IMR-90 (cell line): ENCODE measurements at regions not wholly inside any gene's neighbourhood (a gene's known extent, or its start where the extent isn't known, plus 50 kb on each side); places are given as distances from the start of the nearest gene placed in this dataset.

ENCODE experiments used
- ATAC-seq: fragments of 200-7000 bp; cut with Tn5 transposase; 2 replicates; pipeline ENCODE4 v1.9.1; 2020; ENCODE audit warnings: low read depth, mild to moderate bottlenecking, moderate library complexity
- BruUV-seq: library from RNA; stranded (reverse); fragments of 400-500 nt; replicated peaks from 2 replicates; lab custom pipeline; 2021; lab: Mats Ljungman, UMichigan
- CTCF ChIA-PET: fragments of 300-600 bp; formaldehyde crosslinking; extraction: SDS; loops from one replicate; lab custom pipeline; 2021; ENCODE audit warnings: antibody characterized with exemption; lab: Yijun Ruan, JAX
- POLR2A ChIA-PET: fragments of 300-600 bp; sonication (Branson Sonifier 250); formaldehyde crosslinking; loops from one replicate; lab custom pipeline; 2022; ENCODE audit warnings: antibody characterized with exemption; ENCODE audit not compliant: unreplicated experiment; lab: Charles Lee
- DNase-seq: peaks from one replicate; pipeline ENCODE4 v3.0.0; 2013
- H2AFZ ChIP-seq: replicated peaks from 2 replicates; pipeline ENCODE3; 2013; ENCODE audit warnings: low read length, mild to moderate bottlenecking; ENCODE audit not compliant: poor library complexity
- H2AK5ac ChIP-seq: 2 replicates; pipeline ENCODE4 v1.6.1; 2013; ENCODE audit warnings: low read depth, low read length, inconsistent platforms
- H2AK9ac ChIP-seq: replicated peaks from 2 replicates; pipeline ENCODE3; 2013; ENCODE audit warnings: mild to moderate bottlenecking, low read depth, low read length, moderate library complexity; ENCODE audit not compliant: poor library complexity
- H2BK120ac ChIP-seq: 2 replicates; pipeline ENCODE4 v1.6.1; 2013; ENCODE audit warnings: low read depth, low read length, inconsistent platforms
- H2BK15ac ChIP-seq: 3 replicates; pipeline ENCODE4 v1.6.1; 2013; ENCODE audit warnings: low read depth, low read length, inconsistent platforms
- H2BK20ac ChIP-seq: 2 replicates; pipeline ENCODE4 v1.6.1; 2013; ENCODE audit warnings: low read depth, mild to moderate bottlenecking, inconsistent platforms, low read length, moderate library complexity
- H2BK5ac ChIP-seq: 2 replicates; pipeline ENCODE4 v1.6.1; 2013; ENCODE audit warnings: mild to moderate bottlenecking, low read depth, low read length, inconsistent platforms; ENCODE audit not compliant: poor library complexity, severe bottlenecking
- H3K14ac ChIP-seq: replicated peaks from 2 replicates; pipeline ENCODE4 v1.6.1; 2013; ENCODE audit warnings: low read depth, low read length, inconsistent platforms
- H3K18ac ChIP-seq: 2 replicates; pipeline ENCODE4 v1.6.1; 2013; ENCODE audit warnings: low read depth, low read length, control low read depth
- H3K23ac ChIP-seq: 2 replicates; pipeline ENCODE4 v1.6.1; 2013; ENCODE audit warnings: low read depth, low read length, inconsistent platforms
- H3K27ac ChIP-seq: 2 replicates; pipeline ENCODE4 v1.5.1; 2013; ENCODE audit warnings: mild to moderate bottlenecking, control low read depth, low read length; ENCODE audit not compliant: insufficient read depth
- H3K27me3 ChIP-seq: 2 replicates; pipeline ENCODE4 v1.6.1; 2013; ENCODE audit warnings: low read length; ENCODE audit not compliant: control insufficient read depth, insufficient read depth
- H3K36me3 ChIP-seq: 2 replicates; pipeline ENCODE4 v1.6.1; 2013; ENCODE audit warnings: low read length, mixed read lengths; ENCODE audit not compliant: control insufficient read depth, insufficient read depth
- H3K4ac ChIP-seq: 2 replicates; pipeline ENCODE4 v1.6.1; 2013; ENCODE audit warnings: low read depth, low read length, inconsistent platforms
- H3K4me1 ChIP-seq: 2 replicates; pipeline ENCODE4 v1.6.1; 2013; ENCODE audit warnings: low read length, mixed read lengths; ENCODE audit not compliant: control insufficient read depth, insufficient read depth
- H3K4me2 ChIP-seq: 2 replicates; pipeline ENCODE4 v1.6.1; 2013; ENCODE audit warnings: low read depth, mild to moderate bottlenecking, control low read depth, low read length, moderate library complexity
- H3K4me3 ChIP-seq: 2 replicates; pipeline ENCODE4 v1.5.1; 2013; ENCODE audit warnings: low read depth, mild to moderate bottlenecking, control low read depth, low read length, moderate library complexity; ENCODE audit not compliant: insufficient read depth
- H3K56ac ChIP-seq: 2 replicates; pipeline ENCODE4 v1.6.1; 2013; ENCODE audit warnings: low read length, inconsistent platforms; ENCODE audit not compliant: insufficient read depth; ENCODE audit errors: extremely low read depth
- H3K79me1 ChIP-seq, 2 experiments: 2 replicates each; pipeline ENCODE4 v1.6.1; 2013; ENCODE audit warnings: low read length in 2 of 2, inconsistent platforms in 1 of 2, low read depth in 1 of 2
- H3K9ac ChIP-seq: 2 replicates; pipeline ENCODE4 v1.6.1; 2013; ENCODE audit warnings: low read depth, low read length, control low read depth
- H3K9me1 ChIP-seq: 2 replicates; pipeline ENCODE4 v1.6.1; 2013; ENCODE audit warnings: low read length, inconsistent platforms; ENCODE audit not compliant: insufficient read depth
- H3K9me3 ChIP-seq: 2 replicates; pipeline ENCODE4 v1.6.1; 2013; ENCODE audit warnings: low read length; ENCODE audit not compliant: control insufficient read depth, insufficient read depth
- H4K20me1 ChIP-seq: 2 replicates; pipeline ENCODE4 v1.6.1; 2013; ENCODE audit warnings: low read length, inconsistent platforms; ENCODE audit not compliant: insufficient read depth
- H4K5ac ChIP-seq: 2 replicates; pipeline ENCODE4 v1.6.1; 2013; ENCODE audit warnings: mild to moderate bottlenecking, low read depth, low read length, control low read depth
- H4K8ac ChIP-seq, 2 experiments: 2 replicates each; pipeline ENCODE4 v1.6.1; 2013; ENCODE audit warnings: low read depth in 2 of 2, low read length in 2 of 2, control low read depth in 1 of 2, inconsistent platforms in 1 of 2
- H4K91ac ChIP-seq: 2 replicates; pipeline ENCODE4 v1.6.1; 2013; ENCODE audit warnings: low read depth, low read length, inconsistent platforms; ENCODE audit not compliant: insufficient read depth
- CEBPB ChIP-seq: IDR thresholded peaks from 2 replicates; pipeline ENCODE4 v1.6.1; 2012; ENCODE audit warnings: low read depth, low read length, improper control_type of control experiment
- MAFK ChIP-seq: IDR thresholded peaks from 2 replicates; pipeline ENCODE4 v1.6.1; 2012; ENCODE audit warnings: low read depth, low read length, improper control_type of control experiment
- WGBS, 2 experiments: methylation state at CpG; one replicate each; pipeline versions ENCODE4 v1.1.5 to v1.1.7; 2013; ENCODE audit warnings: missing lambda C conversion rate in 2 of 2; ENCODE audit not compliant: insufficient read length in 1 of 2; ENCODE audit errors: extremely low coverage in 2 of 2; 5-methylcytosine and 5-hydroxymethylcytosine counted together
- dilution Hi-C: fragments of 300-500 bp; cut with HindIII; formaldehyde crosslinking; loops from one replicate; pipeline ENCODE4 v1.14.3; 2018; ENCODE audit warnings: low sequenced_read_pairs; ENCODE audit not compliant: unreplicated experiment
- in situ Hi-C: fragments of 300-500 bp; cut with MboI; formaldehyde crosslinking; loops from 3 replicates; pipeline ENCODE4 v1.14.3; 2019; ENCODE audit warnings: low sequenced_read_pairs, inconsistent platforms, mixed read lengths
- intact Hi-C: fragments of 100-400 bp; cut with micrococcal nuclease; formaldehyde crosslinking; loops from 2 replicates; pipeline ENCODE4 v1.10.0; 2022

DNA sequence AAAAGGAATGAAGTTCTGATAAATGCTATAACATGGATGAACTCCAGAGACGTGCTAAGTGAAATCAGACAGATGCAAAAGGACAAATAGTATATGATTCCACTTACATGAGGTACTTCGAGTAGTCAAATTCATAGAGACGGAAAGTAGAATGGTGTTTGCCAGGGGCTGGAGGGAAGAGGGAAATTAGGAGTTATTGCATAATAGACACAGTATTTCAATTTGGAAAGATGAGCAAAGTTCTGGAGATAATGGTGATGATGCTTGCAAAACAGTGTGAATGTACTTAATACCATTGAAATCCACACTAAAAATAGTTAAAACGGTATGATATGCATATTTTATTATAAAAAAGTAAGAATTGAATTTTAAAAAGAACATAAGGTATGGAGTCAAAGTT is 84.9 kb upstream of the STXBP5 start:
- Histone ChIP-seq H3K36me3 (no peaks in the 10 kb centered on the region), H3K9ac (no peak overlapping the region), H3K9me1 (no peaks in the 10 kb centered on the region), H3K4me2 (no peak overlapping the region), H2BK120ac (no peak overlapping the region), H2BK15ac (no peak overlapping the region), H4K8ac (no peak overlapping the region), H3K4me3 (no peak overlapping the region), H3K9me3 (no peaks in the 10 kb centered on the region; the same call in 1 of the 2 replicates), H3K4me1 (no peaks in the 10 kb centered on the region), H2BK20ac (no peak overlapping the region), H3K27me3 (no peaks in the 10 kb centered on the region), H3K18ac (no peak overlapping the region), H3K4ac (no peak overlapping the region), H3K27ac (no peak overlapping the region), H3K56ac (no peak overlapping the region), H2BK5ac (no peak overlapping the region), H3K79me1 (no peaks in the 10 kb centered on the region), H3K14ac (no peak overlapping the region), H2AFZ (no peak overlapping the region), H4K5ac (no peak overlapping the region), H2AK9ac (no peak overlapping the region), H4K91ac (no peak overlapping the region), H2AK5ac (no peak overlapping the region), H3K23ac (no peak overlapping the region), H4K20me1 (no peaks in the 10 kb centered on the region)
- POLR2A ChIA-PET, result no interaction called here
- BruUV-seq, result no TSS peak
- intact Hi-C loops (no loop called here), in situ Hi-C loops (no loop called here), dilution Hi-C loops (no loop called here)
- ATAC-seq, result no peak
- DNase-seq, result no peak
- 71% methylated on average over 1 of the region's 4 CpGs; no CpG with 5 or more reads in 1 of the 2 experiments for WGBS, 2 experiments
- CTCF ChIA-PET, result no interaction called here
- TF ChIP-seq CEBPB, result peak; percentile 44
- no peak for TF ChIP-seq MAFK
